DND-41 (cell line): ENCODE measurements at regions not wholly inside any gene's neighbourhood (a gene's known extent, or its start where the extent isn't known, plus 50 kb on each side); places are given as distances from the start of the nearest gene placed in this dataset.

ENCODE experiments used
- ATAC-seq: fragments of 200-7000 bp; cut with Tn5 transposase; 3 replicates; pipeline ENCODE4 v1.9.1; 2021; ENCODE audit warnings: low read depth; ENCODE audit not compliant: insufficient read depth
- DNase-seq: peaks from one replicate; pipeline ENCODE4 v3.0.0-alpha.2; 2020
- H2AFZ ChIP-seq: 2 replicates; pipeline ENCODE4 v1.6.0; 2012; ENCODE audit warnings: low read depth, low read length
- H3K27ac ChIP-seq: 2 replicates; pipeline ENCODE4 v1.5.1; 2012; ENCODE audit warnings: low read length, inconsistent platforms
- H3K27me3 ChIP-seq: fragments of 200-600 bp; sonication (generic); 2 replicates; pipeline ENCODE4 v1.6.0; 2012; ENCODE audit warnings: low read length, mild to moderate bottlenecking, inconsistent platforms; ENCODE audit not compliant: insufficient read depth, poor library complexity
- H3K36me3 ChIP-seq: 2 replicates; pipeline ENCODE4 v1.5.1; 2012; ENCODE audit warnings: low read length, inconsistent platforms; ENCODE audit not compliant: insufficient read depth
- H3K4me1 ChIP-seq: 2 replicates; pipeline ENCODE4 v1.5.1; 2012; ENCODE audit warnings: mild to moderate bottlenecking, low read length; ENCODE audit not compliant: insufficient read depth
- H3K4me2 ChIP-seq: 2 replicates; pipeline ENCODE4 v1.6.0; 2012; ENCODE audit warnings: mild to moderate bottlenecking, moderate library complexity, low read length, inconsistent platforms; ENCODE audit not compliant: insufficient read depth
- H3K4me3 ChIP-seq, 2 experiments: fragments of 200-600 bp in 1 of 2; shearing (Covaris generic) in 1 of 2; 2 replicates each; pipeline ENCODE4 v1.5.1; 2012 to 2016; ENCODE audit warnings: inconsistent platforms in 2 of 2, low read length in 2 of 2, mild to moderate bottlenecking in 2 of 2, low read depth in 1 of 2, moderate library complexity in 1 of 2
- H3K79me2 ChIP-seq: 2 replicates; pipeline ENCODE4 v1.6.0; 2012; ENCODE audit warnings: low read length, inconsistent platforms; ENCODE audit not compliant: insufficient read depth
- H3K9ac ChIP-seq: 2 replicates; pipeline ENCODE4 v1.6.0; 2012; ENCODE audit warnings: low read depth, mild to moderate bottlenecking, inconsistent platforms, low read length, moderate library complexity
- H3K9me3 ChIP-seq: 2 replicates; pipeline ENCODE4 v1.5.1; 2012; ENCODE audit warnings: low read length, moderate library complexity, mild to moderate bottlenecking, inconsistent platforms; ENCODE audit not compliant: insufficient read depth, severe bottlenecking
- H4K20me1 ChIP-seq: 2 replicates; pipeline ENCODE4 v1.6.0; 2012; ENCODE audit warnings: low read length; ENCODE audit not compliant: insufficient read depth
- EZH2 ChIP-seq: IDR thresholded peaks from 3 replicates; pipeline ENCODE4 v1.6.1; 2012; ENCODE audit warnings: borderline replicate concordance, low read depth, mild to moderate bottlenecking, moderate library complexity, low read length, inconsistent platforms; ENCODE audit not compliant: severe bottlenecking
- TF ChIP-seq, protein P1 (sequence below): IDR thresholded peaks from 2 replicates; pipeline ENCODE4 v1.5.1; 2012; ENCODE audit warnings: borderline replicate concordance, low read length, moderate library complexity, mild to moderate bottlenecking; ENCODE audit not compliant: poor library complexity, severe bottlenecking; ENCODE audit errors: extremely low read depth

DNA sequence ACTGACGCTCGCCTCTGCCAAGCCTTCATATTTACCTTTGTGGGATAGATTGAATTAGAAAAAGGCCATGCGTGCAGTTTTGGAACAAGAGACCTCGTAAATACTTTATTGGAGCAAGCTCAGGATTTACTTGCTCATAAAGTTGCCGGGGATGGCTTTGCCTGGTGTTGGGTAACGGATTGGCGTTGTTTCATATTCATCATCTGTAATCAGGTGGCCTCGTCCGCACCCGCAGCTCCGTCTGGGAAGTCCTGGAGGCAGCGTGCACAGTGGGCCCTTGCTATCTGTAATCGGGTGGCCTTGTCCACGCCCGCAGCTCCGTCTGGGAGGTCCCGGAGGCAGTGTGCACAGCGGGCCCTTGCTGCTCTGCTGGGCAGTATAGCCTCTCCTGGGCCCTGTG lies 1209.3 kb downstream of the BRD1 start:
- Histone ChIP-seq H3K4me3 (no peak overlapping the region), H3K4me2 (no peak overlapping the region), H3K9me3 (no peaks in the 10 kb centered on the region), H4K20me1 (peaks cover 8% of the 10 kb centered on the region; the same call in 1 of the 2 replicates), H3K79me2 (no peaks in the 10 kb centered on the region), H3K27ac (no peak overlapping the region), H3K27me3 (no peaks in the 10 kb centered on the region), H3K9ac (no peak overlapping the region), H2AFZ (no peak overlapping the region), H3K36me3 (no peaks in the 10 kb centered on the region), H3K4me1 (no peaks in the 10 kb centered on the region)
- DNase-seq (no peak), ATAC-seq (no peak)
- no peak for TF ChIP-seq EZH2
- TF ChIP-seq, protein P1, sequence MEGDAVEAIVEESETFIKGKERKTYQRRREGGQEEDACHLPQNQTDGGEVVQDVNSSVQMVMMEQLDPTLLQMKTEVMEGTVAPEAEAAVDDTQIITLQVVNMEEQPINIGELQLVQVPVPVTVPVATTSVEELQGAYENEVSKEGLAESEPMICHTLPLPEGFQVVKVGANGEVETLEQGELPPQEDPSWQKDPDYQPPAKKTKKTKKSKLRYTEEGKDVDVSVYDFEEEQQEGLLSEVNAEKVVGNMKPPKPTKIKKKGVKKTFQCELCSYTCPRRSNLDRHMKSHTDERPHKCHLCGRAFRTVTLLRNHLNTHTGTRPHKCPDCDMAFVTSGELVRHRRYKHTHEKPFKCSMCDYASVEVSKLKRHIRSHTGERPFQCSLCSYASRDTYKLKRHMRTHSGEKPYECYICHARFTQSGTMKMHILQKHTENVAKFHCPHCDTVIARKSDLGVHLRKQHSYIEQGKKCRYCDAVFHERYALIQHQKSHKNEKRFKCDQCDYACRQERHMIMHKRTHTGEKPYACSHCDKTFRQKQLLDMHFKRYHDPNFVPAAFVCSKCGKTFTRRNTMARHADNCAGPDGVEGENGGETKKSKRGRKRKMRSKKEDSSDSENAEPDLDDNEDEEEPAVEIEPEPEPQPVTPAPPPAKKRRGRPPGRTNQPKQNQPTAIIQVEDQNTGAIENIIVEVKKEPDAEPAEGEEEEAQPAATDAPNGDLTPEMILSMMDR, result no peak

DNA sequence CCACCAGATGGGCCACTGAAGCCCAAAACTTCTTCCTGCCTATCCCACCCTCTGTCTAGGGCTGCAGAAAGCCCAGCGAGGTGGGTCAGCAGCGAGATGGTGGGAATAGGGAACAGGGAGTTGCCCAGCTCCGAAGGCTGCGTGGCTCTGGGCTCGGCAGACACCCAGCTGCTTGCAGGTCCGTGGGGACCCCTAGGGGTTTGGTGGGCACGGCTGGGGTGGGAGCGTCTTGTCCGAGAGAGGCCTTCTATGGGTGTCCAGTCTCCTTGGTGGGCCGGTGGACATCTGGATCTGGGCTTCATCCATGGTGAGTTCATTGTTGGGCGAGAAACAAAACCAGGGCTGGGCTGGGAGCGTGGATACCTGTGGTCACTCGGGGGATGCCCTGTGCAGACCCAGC lies 1211.0 kb downstream of the BRD1 start:
- peaks cover 8% of the 10 kb centered on the region; the same call in 1 of the 2 replicates for H4K20me1 ChIP-seq
- H2AFZ ChIP-seq, result no peak overlapping the region
- no peaks in the 10 kb centered on the region for H3K36me3 ChIP-seq
- no peaks in the 10 kb centered on the region for H3K79me2 ChIP-seq
- no peak overlapping the region for H3K4me2 ChIP-seq
- H3K9me3 ChIP-seq, result no peaks in the 10 kb centered on the region
- DNase-seq (no peak), ATAC-seq (no peak)
- H3K27ac ChIP-seq, result no peak overlapping the region
- no peak overlapping the region for H3K4me3 ChIP-seq
- H3K27me3 ChIP-seq, result no peaks in the 10 kb centered on the region
- no peaks in the 10 kb centered on the region for H3K4me1 ChIP-seq
- no peak for TF ChIP-seq EZH2
- TF ChIP-seq, protein P1, result no peak
- no peak overlapping the region for H3K9ac ChIP-seq

DNA sequence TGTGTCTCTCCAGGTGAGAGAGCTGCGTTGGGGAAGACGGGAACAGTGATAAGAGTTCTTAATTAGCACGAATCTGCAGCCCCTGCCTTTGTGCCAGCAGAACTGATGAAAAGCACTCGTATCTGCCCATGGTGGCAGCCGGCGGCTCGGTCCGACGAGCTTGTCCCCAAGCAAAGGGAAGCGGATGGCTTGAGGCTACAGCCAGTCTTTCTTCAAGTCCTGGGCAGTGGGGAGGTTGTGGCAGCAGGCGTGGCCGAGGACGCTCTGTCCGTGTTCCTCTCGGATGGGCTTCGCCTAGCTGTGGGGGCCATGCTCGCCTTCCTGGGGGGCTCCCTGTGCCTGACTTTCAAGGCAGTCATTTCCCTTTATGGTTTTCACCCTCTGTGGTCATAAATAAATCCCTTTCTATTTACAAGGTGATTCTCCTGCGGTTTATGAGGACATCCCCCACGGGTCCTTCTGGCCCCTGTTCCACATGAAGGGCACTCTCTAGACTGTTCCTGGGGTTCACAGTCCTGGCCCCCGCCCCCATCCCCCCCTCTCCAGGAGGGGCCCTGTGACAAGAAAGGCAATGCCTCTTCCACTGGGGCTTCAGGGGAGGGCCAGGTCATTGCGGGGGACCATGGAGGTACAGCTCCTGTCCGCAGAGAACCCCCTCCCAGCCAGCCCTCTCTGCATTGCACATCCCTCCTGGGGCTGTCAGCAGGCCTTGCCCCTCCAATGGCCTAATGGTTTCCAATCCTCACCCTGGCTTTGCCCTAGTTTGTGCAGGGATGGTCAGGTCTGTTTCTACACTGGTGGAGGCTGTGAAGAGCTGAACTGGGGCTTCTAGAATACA lies 1212.3 kb downstream of the BRD1 start:
- DNase-seq (no peak), ATAC-seq (no peak)
- Histone ChIP-seq H3K4me3 (no peak overlapping the region), H2AFZ (no peak overlapping the region), H3K4me2 (no peak overlapping the region), H3K4me1 (no peaks in the 10 kb centered on the region), H4K20me1 (peaks cover 8% of the 10 kb centered on the region; the same call in 1 of the 2 replicates), H3K79me2 (no peaks in the 10 kb centered on the region), H3K9me3 (no peaks in the 10 kb centered on the region), H3K27ac (no peak overlapping the region), H3K27me3 (no peaks in the 10 kb centered on the region), H3K36me3 (no peaks in the 10 kb centered on the region), H3K9ac (no peak overlapping the region)
- TF ChIP-seq EZH2, result no peak
- TF ChIP-seq, protein P1, result no peak
